NK-92 treated with Interleukin-12 subunit alpha and Interleukin-12 subunit beta, amount 100 ng/mL, for 24 hours (cell line): ENCODE measurements at regions not wholly inside any gene's neighbourhood (a gene's known extent, or its start where the extent isn't known, plus 50 kb on each side); places are given as distances from the start of the nearest gene placed in this dataset.

Experiments
- DNase-seq: peaks from one replicate; lab custom pipeline; 2025; lab: John Stamatoyannopoulos, UW

GRCh38 chr2:57834666-57835065 lies 211.9 kb upstream of the VRK2 start:
- DNase-seq = no peak

GRCh38 chr2:57842531-57842930 lies 204.1 kb upstream of the VRK2 start:
- no peak for DNase-seq

GRCh38 chr2:57843158-57843557 lies 203.4 kb upstream of the VRK2 start:
- no peak for DNase-seq

GRCh38 chr2:57848723-57849122 lies 197.9 kb upstream of the VRK2 start:
- no peak for DNase-seq

- DNase-seq = no peak
Observed at GRCh38 chr2:57849843-57850242, 196.8 kb upstream of the VRK2 start.

GRCh38 chr2:57850415-57851130 lies 196.0 kb upstream of the VRK2 start:
- no peak for DNase-seq

GRCh38 chr2:57855212-57855611 lies 191.4 kb upstream of the VRK2 start:
- DNase-seq = no peak

- no peak for DNase-seq
Observed at GRCh38 chr2:57859755-57860154, 186.9 kb upstream of the VRK2 start.

GRCh38 chr2:57862153-57862552 lies 184.5 kb upstream of the VRK2 start:
- no peak for DNase-seq

- DNase-seq = no peak
Observed at GRCh38 chr2:57862727-57863126, 183.9 kb upstream of the VRK2 start.

- no peak for DNase-seq
Observed at GRCh38 chr2:57864926-57865325, 181.7 kb upstream of the VRK2 start.

- DNase-seq = no peak
Observed at GRCh38 chr2:57867730-57868129, 178.9 kb upstream of the VRK2 start.

GRCh38 chr2:57868619-57869139 lies 177.9 kb upstream of the VRK2 start:
- no peak for DNase-seq

GRCh38 chr2:57869758-57870344 lies 176.8 kb upstream of the VRK2 start:
- no peak for DNase-seq

GRCh38 chr2:57876313-57876712 lies 170.3 kb upstream of the VRK2 start:
- no peak for DNase-seq

GRCh38 chr2:57877811-57878170 lies 168.8 kb upstream of the VRK2 start:
- no peak for DNase-seq

GRCh38 chr2:57878171-57878865 lies 168.3 kb upstream of the VRK2 start:
- no peak for DNase-seq

- no peak for DNase-seq
Observed at GRCh38 chr2:57878866-57879210, 167.8 kb upstream of the VRK2 start.

GRCh38 chr2:57880446-57880845 lies 166.2 kb upstream of the VRK2 start:
- no peak for DNase-seq

- no peak for DNase-seq
Observed at GRCh38 chr2:57880967-57881366, 165.6 kb upstream of the VRK2 start.

- no peak for DNase-seq
Observed at GRCh38 chr2:57881998-57882888, 164.4 kb upstream of the VRK2 start.

- no peak for DNase-seq
Observed at GRCh38 chr2:57882895-57883515, 163.6 kb upstream of the VRK2 start.
